ENCODE measurements at regions not wholly inside any gene's neighbourhood (a gene's known extent, or its start where the extent isn't known, plus 50 kb on each side); places are given as distances from the start of the nearest gene placed in this dataset.

- DNase-seq (ENCODE audit: extremely low read depth, low read depth), result no peak
- no peak for TF ChIP-seq CTCF (IDR thresholded peaks at IDR 0.05; ENCODE audit: low read depth, low read length)
Observed at GRCh38 chr13:95433537-95433936, 119.0 kb upstream of the CLDN10 start.

GRCh38 chr13:95434111-95434510 lies 118.4 kb upstream of the CLDN10 start:
- TF ChIP-seq CTCF (IDR thresholded peaks at IDR 0.05; ENCODE audit: low read depth, low read length), result no peak
- no peak for DNase-seq (ENCODE audit: extremely low read depth, low read depth)

- TF ChIP-seq CTCF (IDR thresholded peaks at IDR 0.05; ENCODE audit: low read depth, low read length), result no peak
- no peak for DNase-seq (ENCODE audit: extremely low read depth, low read depth)
Observed at GRCh38 chr13:95437561-95437960, 115.0 kb upstream of the CLDN10 start.

GRCh38 chr13:95438297-95438696 lies 114.2 kb upstream of the CLDN10 start:
- DNase-seq (ENCODE audit: extremely low read depth, low read depth), result no peak
- no peak for TF ChIP-seq CTCF (IDR thresholded peaks at IDR 0.05; ENCODE audit: low read depth, low read length)

- no peak for DNase-seq (ENCODE audit: extremely low read depth, low read depth)
Observed at GRCh38 chr13:95440441-95441088, 112.0 kb upstream of the CLDN10 start.

GRCh38 chr13:95441326-95441725 lies 111.2 kb upstream of the CLDN10 start:
- no peak for TF ChIP-seq CTCF (IDR thresholded peaks at IDR 0.05; ENCODE audit: low read depth, low read length)
- no peak for DNase-seq (ENCODE audit: extremely low read depth, low read depth)

More at GRCh38 chr13:95440441-95441088, 112.0 kb upstream of the CLDN10 start:
- no peak for TF ChIP-seq CTCF (IDR thresholded peaks at IDR 0.05; ENCODE audit: low read depth, low read length)

- no peak for TF ChIP-seq CTCF (IDR thresholded peaks at IDR 0.05; ENCODE audit: low read depth, low read length)
- DNase-seq (ENCODE audit: extremely low read depth, low read depth), result no peak
Observed at GRCh38 chr13:95444006-95444730, 108.4 kb upstream of the CLDN10 start.

All from AG09319 (cell line).